Panc1 (cell line): ENCODE measurements at regions not wholly inside any gene's neighbourhood (a gene's known extent, or its start where the extent isn't known, plus 50 kb on each side); places are given as distances from the start of the nearest gene placed in this dataset.

Experiments
- ATAC-seq: fragments of 200-7000 bp; cut with Tn5 transposase; 2 replicates; pipeline ENCODE4 v1.9.1; 2020; ENCODE audit warnings: mild to moderate bottlenecking, moderate library complexity
- BruUV-seq: library from RNA; stranded (reverse); fragments of 400-500 nt; replicated peaks from 2 replicates; lab custom pipeline; 2021; lab: Mats Ljungman, UMichigan
- CTCF ChIA-PET: fragments of 300-600 bp; sonication (Branson Sonifier 250); formaldehyde crosslinking; loops from one replicate; lab custom pipeline; 2022; ENCODE audit warnings: antibody characterized with exemption; lab: Charles Lee
- POLR2A ChIA-PET: fragments of 300-600 bp; sonication (Branson Sonifier 250); formaldehyde crosslinking; loops from one replicate; lab custom pipeline; 2022; ENCODE audit warnings: antibody characterized with exemption; lab: Charles Lee
- DNase-seq: peaks from one replicate; pipeline ENCODE4 v3.0.0-alpha.2; 2010; ENCODE audit warnings: low read depth, low spot score
- H3K27ac ChIP-seq: 2 replicates; pipeline ENCODE4 v1.5.1; 2011; ENCODE audit warnings: mild to moderate bottlenecking, low read length, inconsistent platforms
- H3K27me3 ChIP-seq: fragments of 200-500 bp; sonication (Bioruptor generic); 2 replicates; pipeline ENCODE4 v1.6.0; 2014; ENCODE audit warnings: low read length, inconsistent platforms; ENCODE audit not compliant: control insufficient read depth, insufficient read depth
- H3K36me3 ChIP-seq: fragments of 200-500 bp; sonication (Bioruptor generic); 2 replicates; pipeline ENCODE4 v1.5.1; 2014; ENCODE audit warnings: inconsistent platforms, mild to moderate bottlenecking, low read length, moderate library complexity; ENCODE audit not compliant: control insufficient read depth, insufficient read depth
- H3K4me1 ChIP-seq: 2 replicates; pipeline ENCODE4 v1.5.1; 2011; ENCODE audit warnings: inconsistent platforms, mild to moderate bottlenecking, low read length, moderate library complexity; ENCODE audit not compliant: control insufficient read depth, insufficient read depth
- H3K4me3 ChIP-seq, 2 experiments: 2 replicates each; pipeline ENCODE4 v1.5.1; 2011 to 2012; ENCODE audit warnings: low read depth in 2 of 2, low read length in 2 of 2, mild to moderate bottlenecking in 2 of 2, inconsistent platforms in 1 of 2, moderate library complexity in 1 of 2
- H3K9me3 ChIP-seq: fragments of 200-500 bp; sonication (Bioruptor generic); 2 replicates; pipeline ENCODE4 v1.5.1; 2014; ENCODE audit warnings: low read depth, mild to moderate bottlenecking, inconsistent platforms, low read length, moderate library complexity; ENCODE audit not compliant: control insufficient read depth, insufficient read depth
- POLR2AphosphoS5 ChIP-seq: IDR thresholded peaks from 2 replicates; pipeline ENCODE4 v1.6.1; 2012; ENCODE audit warnings: mild to moderate bottlenecking, low read depth, low read length, moderate library complexity
- SIN3A ChIP-seq: IDR thresholded peaks from 2 replicates; pipeline ENCODE4 v1.6.1; 2012; ENCODE audit warnings: low read depth, mild to moderate bottlenecking, low read length, moderate library complexity, borderline replicate concordance; ENCODE audit not compliant: insufficient read depth
- TCF7L2 ChIP-seq: IDR thresholded peaks from 2 replicates; pipeline ENCODE4 v1.6.1; 2011; ENCODE audit warnings: mild to moderate bottlenecking, low read depth, low read length, inconsistent platforms
- in situ Hi-C: cut with HindIII; loops from 2 replicates; pipeline ENCODE4 v1.10.0; 2016; ENCODE audit warnings: low sequenced_read_pairs, low pct_unique_long_range_greater_than_20kb
- intact Hi-C: fragments of 100-400 bp; cut with micrococcal nuclease; formaldehyde crosslinking; loops from one replicate; pipeline ENCODE4 v1.10.0; 2022; ENCODE audit not compliant: unreplicated experiment
- TF ChIP-seq, protein P1 (sequence below): fragments of 450-650 bp; IDR thresholded peaks from 2 replicates; pipeline ENCODE4 v1.5.1; 2017; ENCODE audit warnings: mild to moderate bottlenecking
- TF ChIP-seq, protein P2 (sequence below), 2 experiments: IDR thresholded peaks; 2 replicates each; pipeline ENCODE4 v1.6.1; 2011 to 2012; ENCODE audit warnings: low read depth in 2 of 2, control low read depth in 1 of 2, low read length in 1 of 2, mild to moderate bottlenecking in 1 of 2, moderate library complexity in 1 of 2; ENCODE audit not compliant: insufficient read depth in 1 of 2

- H3K27ac ChIP-seq, result no peak overlapping the region
- no peak overlapping the region for H3K4me3 ChIP-seq
- CTCF ChIA-PET, result no interaction called here
- no peak for DNase-seq
- TF ChIP-seq, protein P1, sequence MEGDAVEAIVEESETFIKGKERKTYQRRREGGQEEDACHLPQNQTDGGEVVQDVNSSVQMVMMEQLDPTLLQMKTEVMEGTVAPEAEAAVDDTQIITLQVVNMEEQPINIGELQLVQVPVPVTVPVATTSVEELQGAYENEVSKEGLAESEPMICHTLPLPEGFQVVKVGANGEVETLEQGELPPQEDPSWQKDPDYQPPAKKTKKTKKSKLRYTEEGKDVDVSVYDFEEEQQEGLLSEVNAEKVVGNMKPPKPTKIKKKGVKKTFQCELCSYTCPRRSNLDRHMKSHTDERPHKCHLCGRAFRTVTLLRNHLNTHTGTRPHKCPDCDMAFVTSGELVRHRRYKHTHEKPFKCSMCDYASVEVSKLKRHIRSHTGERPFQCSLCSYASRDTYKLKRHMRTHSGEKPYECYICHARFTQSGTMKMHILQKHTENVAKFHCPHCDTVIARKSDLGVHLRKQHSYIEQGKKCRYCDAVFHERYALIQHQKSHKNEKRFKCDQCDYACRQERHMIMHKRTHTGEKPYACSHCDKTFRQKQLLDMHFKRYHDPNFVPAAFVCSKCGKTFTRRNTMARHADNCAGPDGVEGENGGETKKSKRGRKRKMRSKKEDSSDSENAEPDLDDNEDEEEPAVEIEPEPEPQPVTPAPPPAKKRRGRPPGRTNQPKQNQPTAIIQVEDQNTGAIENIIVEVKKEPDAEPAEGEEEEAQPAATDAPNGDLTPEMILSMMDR, result no peak
- TF ChIP-seq TCF7L2 (no peak), SIN3A (no peak), POLR2AphosphoS5 (no peak)
- TF ChIP-seq, protein P2, sequence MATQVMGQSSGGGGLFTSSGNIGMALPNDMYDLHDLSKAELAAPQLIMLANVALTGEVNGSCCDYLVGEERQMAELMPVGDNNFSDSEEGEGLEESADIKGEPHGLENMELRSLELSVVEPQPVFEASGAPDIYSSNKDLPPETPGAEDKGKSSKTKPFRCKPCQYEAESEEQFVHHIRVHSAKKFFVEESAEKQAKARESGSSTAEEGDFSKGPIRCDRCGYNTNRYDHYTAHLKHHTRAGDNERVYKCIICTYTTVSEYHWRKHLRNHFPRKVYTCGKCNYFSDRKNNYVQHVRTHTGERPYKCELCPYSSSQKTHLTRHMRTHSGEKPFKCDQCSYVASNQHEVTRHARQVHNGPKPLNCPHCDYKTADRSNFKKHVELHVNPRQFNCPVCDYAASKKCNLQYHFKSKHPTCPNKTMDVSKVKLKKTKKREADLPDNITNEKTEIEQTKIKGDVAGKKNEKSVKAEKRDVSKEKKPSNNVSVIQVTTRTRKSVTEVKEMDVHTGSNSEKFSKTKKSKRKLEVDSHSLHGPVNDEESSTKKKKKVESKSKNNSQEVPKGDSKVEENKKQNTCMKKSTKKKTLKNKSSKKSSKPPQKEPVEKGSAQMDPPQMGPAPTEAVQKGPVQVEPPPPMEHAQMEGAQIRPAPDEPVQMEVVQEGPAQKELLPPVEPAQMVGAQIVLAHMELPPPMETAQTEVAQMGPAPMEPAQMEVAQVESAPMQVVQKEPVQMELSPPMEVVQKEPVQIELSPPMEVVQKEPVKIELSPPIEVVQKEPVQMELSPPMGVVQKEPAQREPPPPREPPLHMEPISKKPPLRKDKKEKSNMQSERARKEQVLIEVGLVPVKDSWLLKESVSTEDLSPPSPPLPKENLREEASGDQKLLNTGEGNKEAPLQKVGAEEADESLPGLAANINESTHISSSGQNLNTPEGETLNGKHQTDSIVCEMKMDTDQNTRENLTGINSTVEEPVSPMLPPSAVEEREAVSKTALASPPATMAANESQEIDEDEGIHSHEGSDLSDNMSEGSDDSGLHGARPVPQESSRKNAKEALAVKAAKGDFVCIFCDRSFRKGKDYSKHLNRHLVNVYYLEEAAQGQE (IDR thresholded peaks at IDR 0.05; ENCODE audit: insufficient read depth in 1 of 2, low read depth in 2 of 2, low read length in 1 of 2), result no peak
- no peaks in the 10 kb centered on the region for H3K27me3 ChIP-seq
- no peak for ATAC-seq
- POLR2A ChIA-PET, result no interaction called here
- H3K36me3 ChIP-seq, result no peaks in the 10 kb centered on the region
- intact Hi-C loops, result no loop called here
- no TSS peak for BruUV-seq
- no peaks in the 10 kb centered on the region for H3K9me3 ChIP-seq
- H3K4me1 ChIP-seq, result no peaks in the 10 kb centered on the region
- in situ Hi-C loops, result no loop called here
Observed at GRCh38 chr4:187086151-187086550, 362.5 kb upstream of the FAT1 start.

GRCh38 chr4:187088070-187088799 lies 364.6 kb upstream of the FAT1 start:
- Histone ChIP-seq H3K36me3 (no peaks in the 10 kb centered on the region), H3K27me3 (no peaks in the 10 kb centered on the region), H3K9me3 (no peaks in the 10 kb centered on the region), H3K27ac (no peak overlapping the region), H3K4me3 (no peak overlapping the region), H3K4me1 (no peaks in the 10 kb centered on the region)
- no TSS peak for BruUV-seq
- DNase-seq (no peak), ATAC-seq (no peak)
- ChIA-PET POLR2A (no interaction called here), CTCF (no interaction called here)
- in situ Hi-C loops, result no loop called here
- TF ChIP-seq TCF7L2, result no peak
- TF ChIP-seq, protein P1, result no peak
- intact Hi-C loops, result no loop called here
